ENCODE measurements at regions not wholly inside any gene's neighbourhood (a gene's known extent, or its start where the extent isn't known, plus 50 kb on each side); places are given as distances from the start of the nearest gene placed in this dataset.

DNA sequence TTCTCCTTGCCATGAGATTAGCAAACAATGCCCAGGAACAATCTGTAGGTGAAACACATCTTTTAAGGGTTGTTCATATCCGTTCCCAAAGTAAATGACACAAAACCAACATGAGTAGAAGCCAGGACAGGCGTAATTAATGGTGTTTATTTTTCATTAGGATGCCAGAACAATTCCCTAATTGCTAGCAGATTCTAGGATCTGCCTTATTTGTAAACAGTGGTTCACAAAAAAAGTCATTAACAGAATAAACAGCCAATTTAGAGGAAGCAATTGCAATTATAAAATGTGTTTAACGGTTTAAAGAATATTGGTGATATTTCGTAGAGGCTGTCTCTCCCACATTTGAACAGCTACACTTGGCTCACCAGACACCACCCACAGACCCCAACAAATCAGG lies 250.6 kb upstream of the GPR26 start (continued):
- no peak for TF ChIP-seq NPAS2 (CRISPR knock-in tag; IDR thresholded peaks at IDR 0.05; ENCODE audit: borderline replicate concordance)
- no peak for TF ChIP-seq ZNF143 (CRISPR knock-in tag; IDR thresholded peaks at IDR 0.05)
- TF ChIP-seq POLR2AphosphoS5 (IDR thresholded peaks at IDR 0.05; ENCODE audit: low read depth, low read length) = no peak
- TF ChIP-seq, protein P1, sequence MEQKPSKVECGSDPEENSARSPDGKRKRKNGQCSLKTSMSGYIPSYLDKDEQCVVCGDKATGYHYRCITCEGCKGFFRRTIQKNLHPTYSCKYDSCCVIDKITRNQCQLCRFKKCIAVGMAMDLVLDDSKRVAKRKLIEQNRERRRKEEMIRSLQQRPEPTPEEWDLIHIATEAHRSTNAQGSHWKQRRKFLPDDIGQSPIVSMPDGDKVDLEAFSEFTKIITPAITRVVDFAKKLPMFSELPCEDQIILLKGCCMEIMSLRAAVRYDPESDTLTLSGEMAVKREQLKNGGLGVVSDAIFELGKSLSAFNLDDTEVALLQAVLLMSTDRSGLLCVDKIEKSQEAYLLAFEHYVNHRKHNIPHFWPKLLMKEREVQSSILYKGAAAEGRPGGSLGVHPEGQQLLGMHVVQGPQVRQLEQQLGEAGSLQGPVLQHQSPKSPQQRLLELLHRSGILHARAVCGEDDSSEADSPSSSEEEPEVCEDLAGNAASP (CRISPR knock-in tag; IDR thresholded peaks at IDR 0.05; ENCODE audit: borderline replicate concordance) = no peak
- TF ChIP-seq, protein P2, sequence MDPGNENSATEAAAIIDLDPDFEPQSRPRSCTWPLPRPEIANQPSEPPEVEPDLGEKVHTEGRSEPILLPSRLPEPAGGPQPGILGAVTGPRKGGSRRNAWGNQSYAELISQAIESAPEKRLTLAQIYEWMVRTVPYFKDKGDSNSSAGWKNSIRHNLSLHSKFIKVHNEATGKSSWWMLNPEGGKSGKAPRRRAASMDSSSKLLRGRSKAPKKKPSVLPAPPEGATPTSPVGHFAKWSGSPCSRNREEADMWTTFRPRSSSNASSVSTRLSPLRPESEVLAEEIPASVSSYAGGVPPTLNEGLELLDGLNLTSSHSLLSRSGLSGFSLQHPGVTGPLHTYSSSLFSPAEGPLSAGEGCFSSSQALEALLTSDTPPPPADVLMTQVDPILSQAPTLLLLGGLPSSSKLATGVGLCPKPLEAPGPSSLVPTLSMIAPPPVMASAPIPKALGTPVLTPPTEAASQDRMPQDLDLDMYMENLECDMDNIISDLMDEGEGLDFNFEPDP (CRISPR knock-in tag; conservative IDR thresholded peaks at IDR 0.05) = no peak
- TF ChIP-seq HNRNPLL (IDR thresholded peaks at IDR 0.05; ENCODE audit: low read depth, low read length, poor library complexity, severe bottlenecking) = no peak
- TF ChIP-seq, protein P3, sequence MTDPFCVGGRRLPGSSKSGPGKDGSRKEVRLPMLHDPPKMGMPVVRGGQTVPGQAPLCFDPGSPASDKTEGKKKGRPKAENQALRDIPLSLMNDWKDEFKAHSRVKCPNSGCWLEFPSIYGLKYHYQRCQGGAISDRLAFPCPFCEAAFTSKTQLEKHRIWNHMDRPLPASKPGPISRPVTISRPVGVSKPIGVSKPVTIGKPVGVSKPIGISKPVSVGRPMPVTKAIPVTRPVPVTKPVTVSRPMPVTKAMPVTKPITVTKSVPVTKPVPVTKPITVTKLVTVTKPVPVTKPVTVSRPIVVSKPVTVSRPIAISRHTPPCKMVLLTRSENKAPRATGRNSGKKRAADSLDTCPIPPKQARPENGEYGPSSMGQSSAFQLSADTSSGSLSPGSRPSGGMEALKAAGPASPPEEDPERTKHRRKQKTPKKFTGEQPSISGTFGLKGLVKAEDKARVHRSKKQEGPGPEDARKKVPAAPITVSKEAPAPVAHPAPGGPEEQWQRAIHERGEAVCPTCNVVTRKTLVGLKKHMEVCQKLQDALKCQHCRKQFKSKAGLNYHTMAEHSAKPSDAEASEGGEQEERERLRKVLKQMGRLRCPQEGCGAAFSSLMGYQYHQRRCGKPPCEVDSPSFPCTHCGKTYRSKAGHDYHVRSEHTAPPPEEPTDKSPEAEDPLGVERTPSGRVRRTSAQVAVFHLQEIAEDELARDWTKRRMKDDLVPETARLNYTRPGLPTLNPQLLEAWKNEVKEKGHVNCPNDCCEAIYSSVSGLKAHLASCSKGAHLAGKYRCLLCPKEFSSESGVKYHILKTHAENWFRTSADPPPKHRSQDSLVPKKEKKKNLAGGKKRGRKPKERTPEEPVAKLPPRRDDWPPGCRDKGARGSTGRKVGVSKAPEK (CRISPR knock-in tag; IDR thresholded peaks at IDR 0.05; ENCODE audit: borderline replicate concordance) = no peak
- TF ChIP-seq, protein P4, sequence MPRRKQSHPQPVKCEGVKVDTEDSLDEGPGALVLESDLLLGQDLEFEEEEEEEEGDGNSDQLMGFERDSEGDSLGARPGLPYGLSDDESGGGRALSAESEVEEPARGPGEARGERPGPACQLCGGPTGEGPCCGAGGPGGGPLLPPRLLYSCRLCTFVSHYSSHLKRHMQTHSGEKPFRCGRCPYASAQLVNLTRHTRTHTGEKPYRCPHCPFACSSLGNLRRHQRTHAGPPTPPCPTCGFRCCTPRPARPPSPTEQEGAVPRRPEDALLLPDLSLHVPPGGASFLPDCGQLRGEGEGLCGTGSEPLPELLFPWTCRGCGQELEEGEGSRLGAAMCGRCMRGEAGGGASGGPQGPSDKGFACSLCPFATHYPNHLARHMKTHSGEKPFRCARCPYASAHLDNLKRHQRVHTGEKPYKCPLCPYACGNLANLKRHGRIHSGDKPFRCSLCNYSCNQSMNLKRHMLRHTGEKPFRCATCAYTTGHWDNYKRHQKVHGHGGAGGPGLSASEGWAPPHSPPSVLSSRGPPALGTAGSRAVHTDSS (CRISPR knock-in tag; conservative IDR thresholded peaks at IDR 0.05) = no peak
- no peak for TF ChIP-seq BORCS8-MEF2B (CRISPR knock-in tag; IDR thresholded peaks at IDR 0.05)
- no peak for TF ChIP-seq ZNF484 (CRISPR knock-in tag; IDR thresholded peaks at IDR 0.05; ENCODE audit: borderline replicate concordance, low read depth)
- no peak for TF ChIP-seq SOX5 (CRISPR knock-in tag; IDR thresholded peaks at IDR 0.05; ENCODE audit: borderline replicate concordance)

Measured in HepG2 (cell line).